K562 (cell line): ENCODE measurements at regions not wholly inside any gene's neighbourhood (a gene's known extent, or its start where the extent isn't known, plus 50 kb on each side); places are given as distances from the start of the nearest gene placed in this dataset.

Experiments used
- ATAC-seq: fragments of 200-7000 bp; cut with Tn5 transposase; 3 replicates; pipeline ENCODE4 v1.9.1; 2020; ENCODE audit warnings: moderate library complexity
- BruUV-seq: library from RNA; stranded (reverse); fragments of 400-500 nt; replicated peaks from 2 replicates; lab custom pipeline; 2021; lab: Mats Ljungman, UMichigan
- CTCF ChIA-PET: fragments of 300-600 bp; formaldehyde crosslinking; extraction: SDS; loops from one replicate; lab custom pipeline; 2021; ENCODE audit warnings: low intra/inter-chr PET ratio; lab: Yijun Ruan, JAX
- POLR2A ChIA-PET: fragments of 300-600, 350-650 bp; sonication (Branson Sonifier 250); formaldehyde crosslinking; extraction: SDS; loops from one replicate; lab custom pipeline; 2021; ENCODE audit warnings: antibody characterized with exemption, inconsistent platforms; lab: Yijun Ruan, JAX
- DNase-seq, 4 experiments: peaks; one replicate each; pipeline versions ENCODE4 v3.0.0 to v3.0.0-alpha.2; 2011 to 2018; ENCODE audit warnings: low spot score in 3 of 4, mixed read lengths in 3 of 4; ENCODE audit errors: extremely low read depth in 1 of 4
- FAIRE-seq: peaks from 2 replicates; lab custom pipeline; 2011; peaks lifted over from hg19 to GRCh38; lab: Jason Lieb, UNC
- H2AFZ ChIP-seq: 2 replicates; pipeline ENCODE4 v1.6.0; 2011; ENCODE audit warnings: low read depth, low read length, control low read depth, inconsistent platforms
- H3K27ac ChIP-seq: fragments of 200-600 bp; 3 replicates; pipeline ENCODE4 v1.8.0; 2011; ENCODE audit warnings: low read depth, mild to moderate bottlenecking, control low read depth, inconsistent platforms, low read length, moderate library complexity, mixed read lengths; ENCODE audit errors: extremely low read depth
- H3K27me3 ChIP-seq, 2 experiments: fragments of 300-600 bp in 1 of 2; 2 replicates in 1 of 2; 3 replicates in 1 of 2; pipeline versions ENCODE4 v1.6.0 to v1.8.0; 2011; ENCODE audit warnings: inconsistent platforms in 2 of 2, low read length in 2 of 2, mild to moderate bottlenecking in 1 of 2, mixed read lengths in 1 of 2, moderate library complexity in 1 of 2; ENCODE audit not compliant: control insufficient read depth in 2 of 2, insufficient read depth in 2 of 2
- H3K36me3 ChIP-seq: fragments of 300-600 bp; 3 replicates; pipeline ENCODE4 v1.8.0; 2011; ENCODE audit warnings: mild to moderate bottlenecking, low read length, inconsistent platforms; ENCODE audit not compliant: control insufficient read depth, insufficient read depth
- H3K4me1 ChIP-seq, 2 experiments: fragments of 200-600 bp in 1 of 2; replicated peaks in 1 of 2; 2 replicates in 1 of 2; 3 replicates in 1 of 2; pipeline versions ENCODE4 v1.5.1 to v1.8.0; 2011; ENCODE audit warnings: inconsistent platforms in 2 of 2, low read length in 2 of 2, mild to moderate bottlenecking in 1 of 2, mixed read lengths in 1 of 2, moderate library complexity in 1 of 2; ENCODE audit not compliant: control insufficient read depth in 2 of 2, insufficient read depth in 2 of 2
- H3K4me2 ChIP-seq: 2 replicates; pipeline ENCODE4 v1.6.1; 2011; ENCODE audit warnings: low read length, control low read depth, inconsistent platforms, mixed read lengths; ENCODE audit not compliant: insufficient read depth
- H3K4me3 ChIP-seq: fragments of 200-600 bp; sonication (generic), shearing (Covaris generic); 2 replicates; pipeline ENCODE4 v1.5.1; 2016; ENCODE audit warnings: control low read depth, inconsistent platforms
- H3K79me2 ChIP-seq: fragments of 200-600 bp; 3 replicates; pipeline ENCODE4 v1.8.0; 2011; ENCODE audit warnings: low read length, inconsistent platforms; ENCODE audit not compliant: control insufficient read depth, insufficient read depth
- H3K9ac ChIP-seq, 2 experiments: 2 replicates each; pipeline versions ENCODE4 v1.6.0 to v1.6.1; 2011; ENCODE audit warnings: low read depth in 2 of 2, low read length in 2 of 2, control low read depth in 1 of 2, inconsistent platforms in 1 of 2, mild to moderate bottlenecking in 1 of 2, mixed read lengths in 1 of 2; ENCODE audit not compliant: insufficient read depth in 1 of 2
- H3K9me1 ChIP-seq: one replicate; pipeline ENCODE4 v1.6.0; 2011; ENCODE audit warnings: inconsistent platforms, mild to moderate bottlenecking, low read length, moderate library complexity; ENCODE audit not compliant: control insufficient read depth, insufficient read depth
- H3K9me3 ChIP-seq: replicated peaks from 2 replicates; pipeline ENCODE4 v1.5.1; 2011; ENCODE audit warnings: low read depth, low read length, inconsistent platforms; ENCODE audit not compliant: control insufficient read depth, insufficient read depth
- H4K20me1 ChIP-seq: replicated peaks from 2 replicates; pipeline ENCODE4 v1.6.1; 2011; ENCODE audit warnings: low read length, inconsistent platforms, mixed read lengths; ENCODE audit not compliant: control insufficient read depth, insufficient read depth
- GATAD2A ChIP-seq: fragments of 450-650 bp; IDR thresholded peaks from 2 replicates; pipeline ENCODE4 v1.6.1; 2017
- MYC ChIP-seq, 2 experiments: fragments of 250-450 bp in 1 of 2; sonication (Bioruptor Pico) in 1 of 2; IDR thresholded peaks; 2 replicates each; pipeline versions ENCODE4 v1.5.1 to v1.6.1; 2012 to 2021; ENCODE audit warnings: low read depth in 2 of 2, borderline replicate concordance in 1 of 2, improper control_type of control experiment in 1 of 2, low read length in 1 of 2, mild to moderate bottlenecking in 1 of 2, moderate library complexity in 1 of 2
- NCOR1 ChIP-seq: fragments of 450-650 bp; IDR thresholded peaks from 2 replicates; pipeline ENCODE4 v1.6.1; 2016; ENCODE audit warnings: mild to moderate bottlenecking, moderate library complexity
- RBBP5 ChIP-seq: fragments of 200-600 bp; sonication (generic); IDR thresholded peaks from 2 replicates; pipeline ENCODE4 v1.6.1; 2012; ENCODE audit warnings: borderline replicate concordance, mild to moderate bottlenecking, low read length, control low read depth, inconsistent platforms; ENCODE audit not compliant: insufficient read depth, poor library complexity, severe bottlenecking
- ZKSCAN1 ChIP-seq: fragments of 150-350 bp; IDR thresholded peaks from 2 replicates; pipeline ENCODE4 v1.6.1; 2016; ENCODE audit warnings: low read depth, low read length
- ZNF274 ChIP-seq: IDR thresholded peaks from 2 replicates; pipeline ENCODE4 v1.6.1; 2011; ENCODE audit warnings: low read depth, mild to moderate bottlenecking, low read length, moderate library complexity, borderline replicate concordance
- ZNF41 ChIP-seq: fragments of 250-450 bp; sonication (Bioruptor Pico); conservative IDR thresholded peaks from 2 replicates; pipeline ENCODE4 v1.4.0; 2020; ENCODE audit warnings: mild to moderate bottlenecking
- ZNF668 ChIP-seq: fragments of 250-450 bp; sonication (Bioruptor Pico); IDR thresholded peaks from 2 replicates; pipeline ENCODE4 v1.8.0; 2022; ENCODE audit warnings: mild to moderate bottlenecking, inconsistent platforms
- ZNF707 ChIP-seq: fragments of 250-450 bp; sonication (Bioruptor Pico); conservative IDR thresholded peaks from 2 replicates; pipeline ENCODE4 v1.8.0; 2022; ENCODE audit warnings: inconsistent platforms, mild to moderate bottlenecking, moderate library complexity
- ZNF77 ChIP-seq: fragments of 250-450 bp; sonication (Bioruptor Pico); IDR thresholded peaks from 2 replicates; pipeline ENCODE4 v1.5.0; 2020
- WGBS: fragments of 100-300 bp; shearing (Covaris generic); methylation state at CpG from one replicate; pipeline ENCODE4 v1.1.6; 2016; ENCODE audit warnings: low coverage, mixed read lengths; ENCODE audit not compliant: insufficient coverage; ENCODE audit errors: missing lambda C conversion rate; 5-methylcytosine and 5-hydroxymethylcytosine counted together
- in situ Hi-C: fragments of 300-500 bp; cut with MboI; formaldehyde crosslinking; loops from 4 replicates; pipeline ENCODE4 v1.15.0; 2018; ENCODE audit warnings: inconsistent platforms, mixed read lengths
- intact Hi-C: fragments of 100-400 bp; cut with micrococcal nuclease; formaldehyde crosslinking; loops from 2 replicates; pipeline ENCODE4 v1.14.2; 2022
- TF ChIP-seq, protein P1 (sequence below): fragments of 150-350 bp; IDR thresholded peaks from 2 replicates; pipeline ENCODE4 v1.6.1; 2014; ENCODE audit warnings: low read depth, mild to moderate bottlenecking, low read length, borderline replicate concordance
- TF ChIP-seq, protein P2 (sequence below): sonication (generic); formaldehyde crosslinking; IDR thresholded peaks from 2 replicates; pipeline ENCODE4 v1.8.0; 2022; ENCODE audit warnings: mild to moderate bottlenecking, missing genetic modification reagents
- TF ChIP-seq, protein P3 (sequence below): IDR thresholded peaks from 3 replicates; pipeline ENCODE4 v1.6.1; 2011; ENCODE audit warnings: borderline replicate concordance, mild to moderate bottlenecking; ENCODE audit not compliant: insufficient read length, insufficient read depth

DNA sequence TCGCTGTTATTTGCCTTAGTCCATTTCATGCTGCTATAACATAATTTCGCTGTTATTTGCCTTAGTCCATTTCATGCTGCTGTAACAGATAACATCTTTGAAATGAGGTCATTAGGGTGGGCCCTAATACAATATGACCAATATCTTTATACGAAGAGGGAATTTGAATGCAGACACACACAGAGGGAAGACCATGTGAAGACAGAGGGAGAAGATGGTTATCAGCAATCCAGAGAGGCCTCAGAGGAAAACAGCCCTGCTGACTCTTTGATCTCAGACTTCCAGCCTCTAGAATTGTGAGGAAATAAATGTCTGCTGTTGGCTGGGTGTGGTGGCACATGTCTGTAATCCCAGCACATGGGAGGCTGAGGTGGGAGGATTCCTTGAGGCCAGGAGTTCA, 404.9 kb downstream of the TYW1 start:
- no peaks in the 10 kb centered on the region; a peak in 1 of 5 replicates for H3K4me1 ChIP-seq
- no peak overlapping the region for H3K9ac ChIP-seq
- no peaks in the 10 kb centered on the region for H4K20me1 ChIP-seq
- no peak overlapping the region for H3K27ac ChIP-seq
- ATAC-seq = no peak
- BruUV-seq = no TSS peak
- no peak overlapping the region for H2AFZ ChIP-seq
- no peak for FAIRE-seq
- no peak overlapping the region for H3K4me2 ChIP-seq
- no peaks in the 10 kb centered on the region for H3K9me3 ChIP-seq
- DNase-seq = no peak
- no peak overlapping the region for H3K4me3 ChIP-seq
- ChIA-PET CTCF (no interaction called here), POLR2A (interaction anchor here (0.8 kb wide), 1 partner anchor 295 kb away, joined by 4 read pairs; no protein-coding TSS in a partner anchor)
- no peaks in the 10 kb centered on the region for H3K36me3 ChIP-seq
- 0% methylated on average over 3 of the region's 3 CpGs for WGBS
- H3K9me1 ChIP-seq = no peaks in the 10 kb centered on the region
- H3K79me2 ChIP-seq = no peaks in the 10 kb centered on the region
- H3K27me3 ChIP-seq = peaks cover 0 to 9% of the 10 kb centered on the region in 2 experiments; a peak in 2 of 5 replicates
- in situ Hi-C loops (no loop called here), intact Hi-C loops (no loop called here)
- no peak for TF ChIP-seq ZNF77 (CRISPR knock-in tag)
- TF ChIP-seq GATAD2A = no peak
- TF ChIP-seq ZKSCAN1 = no peak
- no peak for TF ChIP-seq NCOR1
- TF ChIP-seq, protein P1, sequence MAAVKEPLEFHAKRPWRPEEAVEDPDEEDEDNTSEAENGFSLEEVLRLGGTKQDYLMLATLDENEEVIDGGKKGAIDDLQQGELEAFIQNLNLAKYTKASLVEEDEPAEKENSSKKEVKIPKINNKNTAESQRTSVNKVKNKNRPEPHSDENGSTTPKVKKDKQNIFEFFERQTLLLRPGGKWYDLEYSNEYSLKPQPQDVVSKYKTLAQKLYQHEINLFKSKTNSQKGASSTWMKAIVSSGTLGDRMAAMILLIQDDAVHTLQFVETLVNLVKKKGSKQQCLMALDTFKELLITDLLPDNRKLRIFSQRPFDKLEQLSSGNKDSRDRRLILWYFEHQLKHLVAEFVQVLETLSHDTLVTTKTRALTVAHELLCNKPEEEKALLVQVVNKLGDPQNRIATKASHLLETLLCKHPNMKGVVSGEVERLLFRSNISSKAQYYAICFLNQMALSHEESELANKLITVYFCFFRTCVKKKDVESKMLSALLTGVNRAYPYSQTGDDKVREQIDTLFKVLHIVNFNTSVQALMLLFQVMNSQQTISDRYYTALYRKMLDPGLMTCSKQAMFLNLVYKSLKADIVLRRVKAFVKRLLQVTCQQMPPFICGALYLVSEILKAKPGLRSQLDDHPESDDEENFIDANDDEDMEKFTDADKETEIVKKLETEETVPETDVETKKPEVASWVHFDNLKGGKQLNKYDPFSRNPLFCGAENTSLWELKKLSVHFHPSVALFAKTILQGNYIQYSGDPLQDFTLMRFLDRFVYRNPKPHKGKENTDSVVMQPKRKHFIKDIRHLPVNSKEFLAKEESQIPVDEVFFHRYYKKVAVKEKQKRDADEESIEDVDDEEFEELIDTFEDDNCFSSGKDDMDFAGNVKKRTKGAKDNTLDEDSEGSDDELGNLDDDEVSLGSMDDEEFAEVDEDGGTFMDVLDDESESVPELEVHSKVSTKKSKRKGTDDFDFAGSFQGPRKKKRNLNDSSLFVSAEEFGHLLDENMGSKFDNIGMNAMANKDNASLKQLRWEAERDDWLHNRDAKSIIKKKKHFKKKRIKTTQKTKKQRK = no peak
- TF ChIP-seq ZNF41 (CRISPR knock-in tag) = no peak
- TF ChIP-seq RBBP5 = no peak
- no peak for TF ChIP-seq ZNF707 (CRISPR knock-in tag)
- TF ChIP-seq, protein P2, sequence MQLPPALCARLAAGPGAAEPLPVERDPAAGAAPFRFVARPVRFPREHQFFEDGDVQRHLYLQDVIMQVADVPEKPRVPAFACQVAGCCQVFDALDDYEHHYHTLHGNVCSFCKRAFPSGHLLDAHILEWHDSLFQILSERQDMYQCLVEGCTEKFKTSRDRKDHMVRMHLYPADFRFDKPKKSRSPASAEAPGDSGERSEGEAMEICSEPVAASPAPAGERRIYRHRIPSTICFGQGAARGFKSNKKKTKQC (CRISPR knock-in tag) = no peak
- no peak for TF ChIP-seq ZNF668 (CRISPR knock-in tag)
- TF ChIP-seq MYC (IDR thresholded peaks at IDR 0.05; ENCODE audit: low read depth, low read length) = no peak
- TF ChIP-seq MYC (CRISPR knock-in tag; IDR thresholded peaks at IDR 0.05; ENCODE audit: borderline replicate concordance, low read depth) = no peak
- TF ChIP-seq, protein P3, sequence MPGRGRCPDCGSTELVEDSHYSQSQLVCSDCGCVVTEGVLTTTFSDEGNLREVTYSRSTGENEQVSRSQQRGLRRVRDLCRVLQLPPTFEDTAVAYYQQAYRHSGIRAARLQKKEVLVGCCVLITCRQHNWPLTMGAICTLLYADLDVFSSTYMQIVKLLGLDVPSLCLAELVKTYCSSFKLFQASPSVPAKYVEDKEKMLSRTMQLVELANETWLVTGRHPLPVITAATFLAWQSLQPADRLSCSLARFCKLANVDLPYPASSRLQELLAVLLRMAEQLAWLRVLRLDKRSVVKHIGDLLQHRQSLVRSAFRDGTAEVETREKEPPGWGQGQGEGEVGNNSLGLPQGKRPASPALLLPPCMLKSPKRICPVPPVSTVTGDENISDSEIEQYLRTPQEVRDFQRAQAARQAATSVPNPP = no peak
- no peak for TF ChIP-seq ZNF274
